Testis (tissue), 2 donors: ENCODE measurements at regions not wholly inside any gene's neighbourhood (a gene's known extent, or its start where the extent isn't known, plus 50 kb on each side); places are given as distances from the start of the nearest gene placed in this dataset.
"Not testable (repeated sequence)": the region's sequence is repeated elsewhere in the genome, so short reads cannot be mapped to it uniquely, and the experiment has no call there.

ENCODE experiments used
- DNase-seq: peaks from one replicate; pipeline ENCODE4 v3.0.0-alpha.2; 2019
- H3K27ac ChIP-seq, 2 donors: fragments of 200-600 bp; sonication (generic); one replicate each; pipeline ENCODE4 v1.5.1; 2019
- H3K27me3 ChIP-seq: fragments of 200-600 bp; sonication (generic); one replicate; pipeline ENCODE4 v1.5.1; 2019
- H3K36me3 ChIP-seq: fragments of 200-600 bp; sonication (generic); one replicate; pipeline ENCODE4 v1.5.1; 2017; ENCODE audit warnings: low read depth; ENCODE audit errors: missing control alignments
- H3K4me1 ChIP-seq: fragments of 200-600 bp; sonication (generic); one replicate; pipeline ENCODE4 v1.5.1; 2019
- H3K4me3 ChIP-seq, 2 donors: fragments of 200-600 bp; sonication (generic); one replicate each; pipeline ENCODE4 v1.5.1; 2017 to 2019
- H3K9me3 ChIP-seq: fragments of 200-600 bp; sonication (generic); one replicate; pipeline ENCODE4 v1.5.1; 2017
- POLR2A ChIP-seq: fragments of 450-650 bp; IDR thresholded peaks from one replicate; pipeline ENCODE4 v1.6.1; 2017; ENCODE audit warnings: antibody characterized with exemption, mild to moderate bottlenecking, moderate library complexity
- WGBS, 2 donors: methylation state at CpG; one replicate each; pipeline ENCODE4 v1.1.5; 2018; 5-methylcytosine and 5-hydroxymethylcytosine counted together
- intact Hi-C: fragments of 100-400 bp; cut with DNase I; formaldehyde crosslinking; loops from one replicate; pipeline ENCODE4 v1.15.1; 2023; ENCODE audit warnings: low total_unique reads
- TF ChIP-seq, protein P1 (sequence below), 3 experiments: fragments of 450-650 bp in 2 of 3; fragments of 200-600 bp in 1 of 3; sonication (generic) in 1 of 3; IDR thresholded peaks; one replicate each; pipeline ENCODE4 v1.5.1; 2016 to 2019; ENCODE audit warnings: antibody characterized with exemption in 3 of 3, mild to moderate bottlenecking in 2 of 3, moderate library complexity in 1 of 3

DNA sequence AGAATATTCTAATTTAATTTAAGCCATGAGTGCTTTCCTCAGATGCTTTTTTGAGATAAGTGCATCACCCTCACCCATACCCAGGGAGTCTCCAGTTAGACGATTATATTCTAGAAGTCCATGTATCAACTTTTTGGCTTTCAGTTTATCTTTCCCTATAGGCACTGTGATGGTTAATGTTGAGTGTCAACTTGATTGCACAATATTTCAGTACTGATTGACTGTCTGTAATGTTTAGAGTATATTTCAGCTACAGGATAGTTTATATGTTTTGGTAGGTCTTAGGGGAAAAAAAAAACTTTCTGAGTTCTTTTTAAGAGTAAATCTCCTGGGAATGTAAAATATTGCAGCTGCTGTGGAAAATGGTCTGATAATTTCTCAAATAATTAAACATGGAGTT lies 535.4 kb downstream of the ADRA2A start:
- intact Hi-C loops: no loop called here
- no peaks in the 10 kb centered on the region for H3K27me3 ChIP-seq
- H3K9me3 ChIP-seq: no peaks in the 10 kb centered on the region
- H3K4me3 ChIP-seq: no peak overlapping the region
- TF ChIP-seq, protein P1, sequence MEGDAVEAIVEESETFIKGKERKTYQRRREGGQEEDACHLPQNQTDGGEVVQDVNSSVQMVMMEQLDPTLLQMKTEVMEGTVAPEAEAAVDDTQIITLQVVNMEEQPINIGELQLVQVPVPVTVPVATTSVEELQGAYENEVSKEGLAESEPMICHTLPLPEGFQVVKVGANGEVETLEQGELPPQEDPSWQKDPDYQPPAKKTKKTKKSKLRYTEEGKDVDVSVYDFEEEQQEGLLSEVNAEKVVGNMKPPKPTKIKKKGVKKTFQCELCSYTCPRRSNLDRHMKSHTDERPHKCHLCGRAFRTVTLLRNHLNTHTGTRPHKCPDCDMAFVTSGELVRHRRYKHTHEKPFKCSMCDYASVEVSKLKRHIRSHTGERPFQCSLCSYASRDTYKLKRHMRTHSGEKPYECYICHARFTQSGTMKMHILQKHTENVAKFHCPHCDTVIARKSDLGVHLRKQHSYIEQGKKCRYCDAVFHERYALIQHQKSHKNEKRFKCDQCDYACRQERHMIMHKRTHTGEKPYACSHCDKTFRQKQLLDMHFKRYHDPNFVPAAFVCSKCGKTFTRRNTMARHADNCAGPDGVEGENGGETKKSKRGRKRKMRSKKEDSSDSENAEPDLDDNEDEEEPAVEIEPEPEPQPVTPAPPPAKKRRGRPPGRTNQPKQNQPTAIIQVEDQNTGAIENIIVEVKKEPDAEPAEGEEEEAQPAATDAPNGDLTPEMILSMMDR (IDR thresholded peaks at IDR 0.05): no peak
- no peak for TF ChIP-seq POLR2A
- H3K36me3 ChIP-seq: no peaks in the 10 kb centered on the region
- 76 to 79% methylated on average over 1 of the region's 1 CpG for WGBS, 2 donors
- DNase-seq: no peak
- H3K27ac ChIP-seq: no peak overlapping the region
- H3K4me1 ChIP-seq: no peaks in the 10 kb centered on the region

GRCh38 chr10:111634191-111634590 lies 549.4 kb downstream of the GPAM start:
- Histone ChIP-seq H3K27me3 (no peaks in the 10 kb centered on the region), H3K36me3 (no peaks in the 10 kb centered on the region), H3K27ac (no peak overlapping the region), H3K9me3 (no peaks in the 10 kb centered on the region), H3K4me1 (no peaks in the 10 kb centered on the region), H3K4me3 (no peak overlapping the region)
- intact Hi-C loops: no loop called here
- WGBS, 2 donors: 76 to 90% methylated on average over 3 of the region's 3 CpGs
- TF ChIP-seq, protein P1 (IDR thresholded peaks at IDR 0.05): no peak
- no peak for TF ChIP-seq POLR2A
- no peak for DNase-seq

- 94% methylated on average over 2 of the region's 2 CpGs for WGBS, 2 donors
- intact Hi-C loops: no loop called here
- H3K4me3 ChIP-seq: no peak overlapping the region
- no peaks in the 10 kb centered on the region for H3K36me3 ChIP-seq
- no peak overlapping the region for H3K27ac ChIP-seq
- no peaks in the 10 kb centered on the region for H3K4me1 ChIP-seq
- H3K27me3 ChIP-seq: no peaks in the 10 kb centered on the region
- no peak for DNase-seq
- TF ChIP-seq, protein P1 (IDR thresholded peaks at IDR 0.05): no peak
- no peak for TF ChIP-seq POLR2A
- H3K9me3 ChIP-seq: no peaks in the 10 kb centered on the region
Observed at GRCh38 chr10:111646021-111646420, 537.5 kb downstream of the GPAM start.

- no peak for TF ChIP-seq POLR2A
- TF ChIP-seq, protein P1 (IDR thresholded peaks at IDR 0.05): no peak
- whole genome bisulfite sequencing, 2 donors: 64 to 93% methylated on average over 2 of the region's 2 CpGs
- Histone ChIP-seq H3K4me3 (no peak overlapping the region), H3K27ac (no peak overlapping the region), H3K36me3 (no peaks in the 10 kb centered on the region), H3K27me3 (no peaks in the 10 kb centered on the region), H3K4me1 (no peaks in the 10 kb centered on the region), H3K9me3 (no peaks in the 10 kb centered on the region)
- intact Hi-C loops: no loop called here
- DNase-seq: no peak
Observed at GRCh38 chr10:111648046-111648445, 535.5 kb downstream of the GPAM start.

DNA sequence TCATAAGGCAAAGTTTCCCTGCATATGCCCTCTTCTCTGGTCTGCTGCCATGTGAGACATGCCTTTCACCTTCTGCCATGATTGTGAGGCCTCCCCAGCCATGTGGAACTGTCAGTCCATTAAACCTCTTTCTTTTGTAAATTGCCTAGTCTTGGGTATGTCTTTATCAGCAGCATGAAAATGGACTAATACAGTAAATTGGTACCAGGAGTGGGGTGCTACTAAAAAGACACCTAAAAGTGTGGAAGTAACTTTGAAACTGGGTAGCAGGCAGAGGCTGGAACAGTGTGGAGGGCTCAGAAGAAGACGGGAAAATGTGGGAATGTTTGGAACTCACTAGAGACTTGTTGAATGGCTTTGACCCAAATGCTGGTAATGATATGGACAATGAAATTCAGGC lies 534.5 kb downstream of the GPAM start:
- H3K4me3 ChIP-seq, H3K4me1 ChIP-seq, H3K9me3 ChIP-seq, intact Hi-C loops, DNase-seq, H3K27me3 ChIP-seq, H3K27ac ChIP-seq, H3K36me3 ChIP-seq: not testable (repeated sequence)
- WGBS, 2 donors: 84 to 100% methylated on average over 1 of the region's 1 CpG
